Colonic mucosa (tissue), 4 donors: ENCODE measurements at regions not wholly inside any gene's neighbourhood (a gene's known extent, or its start where the extent isn't known, plus 50 kb on each side); places are given as distances from the start of the nearest gene placed in this dataset.

Experiments used
- DNase-seq: peaks from one replicate; pipeline ENCODE4 v3.0.0-alpha.2; 2020
- H3K27ac ChIP-seq: fragments of 200-600 bp; one replicate; pipeline ENCODE4 v1.8.0; 2021
- H3K27me3 ChIP-seq: fragments of 200-600 bp; one replicate; pipeline ENCODE4 v1.8.0; 2021
- H3K36me3 ChIP-seq: fragments of 200-600 bp; one replicate; pipeline ENCODE4 v1.8.0; 2021
- H3K4me1 ChIP-seq: fragments of 200-600 bp; one replicate; pipeline ENCODE4 v1.8.0; 2021; ENCODE audit warnings: mild to moderate bottlenecking
- H3K4me3 ChIP-seq: fragments of 200-600 bp; one replicate; pipeline ENCODE4 v1.8.0; 2021
- H3K9ac ChIP-seq, 2 donors: one replicate each; pipeline ENCODE4 v1.7.0; 2013; ENCODE audit warnings: control low read depth in 2 of 2, low read depth in 2 of 2, low read length in 2 of 2
- H3K9me3 ChIP-seq: fragments of 200-600 bp; one replicate; pipeline ENCODE4 v1.8.0; 2021
- CTCF ChIP-seq: fragments of 200-600 bp; IDR thresholded peaks from one replicate; pipeline ENCODE4 v1.8.0; 2022; ENCODE audit warnings: antibody characterized with exemption, mild to moderate bottlenecking
- intact Hi-C: fragments of 100-400 bp; cut with DNase I; formaldehyde crosslinking; loops from one replicate; pipeline ENCODE4 v1.14.1; 2022
- donor health status: healthy.
- donor health status: DM: no; HTN: no; CAD: no.
- donor health status: DM: no; HTN: no; CAD: no.

- no peak overlapping the region for H3K4me3 ChIP-seq
- H3K27ac ChIP-seq, result no peak overlapping the region
- no peak for DNase-seq
- no peaks in the 10 kb centered on the region for H3K36me3 ChIP-seq
- no peaks in the 10 kb centered on the region for H3K4me1 ChIP-seq
- intact Hi-C loops, result no loop called here
- H3K27me3 ChIP-seq, result no peaks in the 10 kb centered on the region
- TF ChIP-seq CTCF, result no peak
- H3K9me3 ChIP-seq, result no peaks in the 10 kb centered on the region
- H3K9ac ChIP-seq, result no peak overlapping the region
Measured at GRCh38 chr5:101437351-101437750, 534.3 kb upstream of the ST8SIA4 start.

GRCh38 chr5:101435768-101436167, 532.7 kb upstream of the ST8SIA4 start:
- DNase-seq, result no peak
- no peak for TF ChIP-seq CTCF
- no peak overlapping the region for H3K9ac ChIP-seq
- no peak overlapping the region for H3K4me3 ChIP-seq
- H3K9me3 ChIP-seq, result no peaks in the 10 kb centered on the region
- H3K27me3 ChIP-seq, result no peaks in the 10 kb centered on the region
- H3K4me1 ChIP-seq, result no peaks in the 10 kb centered on the region
- H3K27ac ChIP-seq, result no peak overlapping the region
- H3K36me3 ChIP-seq, result no peaks in the 10 kb centered on the region
- intact Hi-C loops, result no loop called here

GRCh38 chr5:101431201-101431600, 528.1 kb upstream of the ST8SIA4 start:
- Histone ChIP-seq H3K9ac (no peak overlapping the region), H3K36me3 (no peaks in the 10 kb centered on the region), H3K27ac (no peak overlapping the region), H3K4me1 (no peaks in the 10 kb centered on the region), H3K27me3 (no peaks in the 10 kb centered on the region), H3K4me3 (no peak overlapping the region), H3K9me3 (no peaks in the 10 kb centered on the region)
- no peak for DNase-seq
- no peak for TF ChIP-seq CTCF
- intact Hi-C loops, result no loop called here

GRCh38 chr5:101430551-101430950, 527.5 kb upstream of the ST8SIA4 start:
- H3K4me1 ChIP-seq, result no peaks in the 10 kb centered on the region
- no peak overlapping the region for H3K9ac ChIP-seq
- no peaks in the 10 kb centered on the region for H3K27me3 ChIP-seq
- DNase-seq, result no peak
- H3K27ac ChIP-seq, result no peak overlapping the region
- H3K36me3 ChIP-seq, result no peaks in the 10 kb centered on the region
- TF ChIP-seq CTCF, result no peak
- no peaks in the 10 kb centered on the region for H3K9me3 ChIP-seq
- H3K4me3 ChIP-seq, result no peak overlapping the region
- intact Hi-C loops, result no loop called here

GRCh38 chr5:101429241-101429640, 526.2 kb upstream of the ST8SIA4 start:
- Histone ChIP-seq H3K27me3 (no peaks in the 10 kb centered on the region), H3K4me3 (no peak overlapping the region), H3K36me3 (no peaks in the 10 kb centered on the region), H3K9ac (no peak overlapping the region), H3K9me3 (no peaks in the 10 kb centered on the region), H3K4me1 (no peaks in the 10 kb centered on the region), H3K27ac (no peak overlapping the region)
- no peak for DNase-seq
- no peak for TF ChIP-seq CTCF
- intact Hi-C loops, result no loop called here

- Histone ChIP-seq H3K9me3 (no peaks in the 10 kb centered on the region), H3K4me1 (no peaks in the 10 kb centered on the region), H3K9ac (no peak overlapping the region), H3K36me3 (no peaks in the 10 kb centered on the region), H3K4me3 (no peak overlapping the region), H3K27ac (no peak overlapping the region), H3K27me3 (no peaks in the 10 kb centered on the region)
- intact Hi-C loops, result no loop called here
- no peak for TF ChIP-seq CTCF
- no peak for DNase-seq
Measured at GRCh38 chr5:101425339-101425859, 522.3 kb upstream of the ST8SIA4 start.
